Breast epithelium (tissue), 4 donors: ENCODE measurements at regions not wholly inside any gene's neighbourhood (a gene's known extent, or its start where the extent isn't known, plus 50 kb on each side); places are given as distances from the start of the nearest gene placed in this dataset.

Experiments used
- DNase-seq, 2 donors: peaks; one replicate each; pipeline ENCODE4 v3.0.0-alpha.2; 2019; ENCODE audit warnings: low spot score in 2 of 2
- H3K27ac ChIP-seq, 2 donors: fragments of 200-600 bp; sonication (generic) in 1 of 2; one replicate each; pipeline ENCODE4 v1.5.1; 2016 to 2019; ENCODE audit warnings: mild to moderate bottlenecking in 1 of 2
- H3K27me3 ChIP-seq, 2 donors: fragments of 200-600 bp; sonication (generic) in 1 of 2; one replicate each; pipeline versions ENCODE4 v1.5.1 to v1.6.0; 2017 to 2019; ENCODE audit warnings: control low read depth in 1 of 2, mild to moderate bottlenecking in 1 of 2
- H3K36me3 ChIP-seq: fragments of 200-600 bp; one replicate; pipeline ENCODE4 v1.5.1; 2019
- H3K4me1 ChIP-seq, 2 donors: fragments of 200-600 bp; sonication (generic); one replicate each; pipeline ENCODE4 v1.5.1; 2016 to 2019; ENCODE audit warnings: control low read depth in 1 of 2
- H3K4me3 ChIP-seq, 3 donors: fragments of 200-600 bp; sonication (generic); 1 replicate in 2 of 3; 2 replicates in 1 of 3; pipeline ENCODE4 v1.5.1; 2016 to 2019; ENCODE audit warnings: mild to moderate bottlenecking in 3 of 3, moderate library complexity in 2 of 3
- H3K9me3 ChIP-seq, 2 donors: fragments of 200-600 bp; sonication (generic) in 1 of 2; one replicate each; pipeline ENCODE4 v1.5.1; 2016 to 2019; ENCODE audit warnings: control low read depth in 1 of 2
- POLR2A ChIP-seq: fragments of 450-650 bp; IDR thresholded peaks from one replicate; pipeline ENCODE4 v1.6.1; 2016; ENCODE audit warnings: antibody characterized with exemption, mild to moderate bottlenecking, moderate library complexity
- POLR2AphosphoS5 ChIP-seq, 3 donors: sonication (generic); formaldehyde crosslinking; IDR thresholded peaks; one replicate each; pipeline ENCODE4 v1.6.1; 2017; ENCODE audit warnings: antibody characterized with exemption in 3 of 3
- intact Hi-C: fragments of 100-400 bp; cut with DNase I; formaldehyde crosslinking; loops from one replicate; pipeline ENCODE4 v1.15.1; 2023; ENCODE audit warnings: low total_unique reads
- TF ChIP-seq, protein P1 (sequence below), 3 donors: fragments of 450-650 bp; IDR thresholded peaks; one replicate each; pipeline ENCODE4 v1.5.1; 2016 to 2017; ENCODE audit warnings: antibody characterized with exemption in 3 of 3, mild to moderate bottlenecking in 3 of 3, moderate library complexity in 3 of 3

DNA sequence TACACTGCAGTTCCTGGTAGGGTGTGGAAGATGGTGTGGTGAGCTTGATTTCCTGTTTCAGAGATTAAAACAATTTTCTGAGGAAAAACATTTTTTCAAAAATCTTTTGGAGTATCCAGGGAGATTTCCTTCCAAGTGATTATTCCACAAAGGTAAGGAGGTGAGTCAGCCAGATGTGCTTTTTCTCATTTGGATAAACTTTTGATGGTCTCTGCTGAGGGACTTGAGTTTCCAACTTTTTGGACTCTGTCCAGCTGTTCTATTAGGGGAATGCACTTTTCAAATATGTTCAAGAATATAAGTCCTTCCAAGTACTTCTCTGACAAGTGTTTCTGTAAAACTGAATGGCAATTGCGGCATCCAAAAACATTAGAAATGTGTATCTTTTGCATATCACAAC, 628.8 kb upstream of the ADAMTS5 start:
- TF ChIP-seq POLR2A (no peak), POLR2AphosphoS5 (IDR thresholded peaks at IDR 0.05) (no peak)
- TF ChIP-seq, protein P1, sequence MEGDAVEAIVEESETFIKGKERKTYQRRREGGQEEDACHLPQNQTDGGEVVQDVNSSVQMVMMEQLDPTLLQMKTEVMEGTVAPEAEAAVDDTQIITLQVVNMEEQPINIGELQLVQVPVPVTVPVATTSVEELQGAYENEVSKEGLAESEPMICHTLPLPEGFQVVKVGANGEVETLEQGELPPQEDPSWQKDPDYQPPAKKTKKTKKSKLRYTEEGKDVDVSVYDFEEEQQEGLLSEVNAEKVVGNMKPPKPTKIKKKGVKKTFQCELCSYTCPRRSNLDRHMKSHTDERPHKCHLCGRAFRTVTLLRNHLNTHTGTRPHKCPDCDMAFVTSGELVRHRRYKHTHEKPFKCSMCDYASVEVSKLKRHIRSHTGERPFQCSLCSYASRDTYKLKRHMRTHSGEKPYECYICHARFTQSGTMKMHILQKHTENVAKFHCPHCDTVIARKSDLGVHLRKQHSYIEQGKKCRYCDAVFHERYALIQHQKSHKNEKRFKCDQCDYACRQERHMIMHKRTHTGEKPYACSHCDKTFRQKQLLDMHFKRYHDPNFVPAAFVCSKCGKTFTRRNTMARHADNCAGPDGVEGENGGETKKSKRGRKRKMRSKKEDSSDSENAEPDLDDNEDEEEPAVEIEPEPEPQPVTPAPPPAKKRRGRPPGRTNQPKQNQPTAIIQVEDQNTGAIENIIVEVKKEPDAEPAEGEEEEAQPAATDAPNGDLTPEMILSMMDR (IDR thresholded peaks at IDR 0.05): no peak
- intact Hi-C loops: no loop called here
- Histone ChIP-seq H3K36me3 (no peaks in the 10 kb centered on the region), H3K27ac (no peak overlapping the region), H3K27me3 (no peaks in the 10 kb centered on the region), H3K4me3 (no peak overlapping the region), H3K4me1 (no peaks in the 10 kb centered on the region), H3K9me3 (no peaks in the 10 kb centered on the region)
- no peak for DNase-seq

DNA sequence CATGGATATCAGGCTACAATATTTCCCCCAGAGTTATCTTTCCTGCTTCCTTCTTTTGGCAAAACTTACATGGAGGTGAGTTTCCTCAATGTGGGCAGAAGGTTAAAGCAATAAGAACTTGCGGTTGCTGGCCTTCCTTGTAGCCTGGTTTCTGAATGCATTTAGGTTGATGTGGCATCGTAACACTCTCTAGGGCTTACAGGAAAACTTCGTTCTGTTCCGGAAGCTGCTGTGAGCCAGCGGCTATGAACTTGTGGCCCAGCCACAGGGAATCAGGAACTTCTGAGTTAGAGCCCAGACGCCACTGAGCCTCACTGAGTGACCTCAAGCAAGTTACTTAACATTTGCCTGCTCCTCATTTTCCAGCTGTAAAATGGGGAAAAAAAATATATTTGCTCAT, 623.4 kb upstream of the ADAMTS5 start:
- H3K27me3 ChIP-seq: no peaks in the 10 kb centered on the region
- no peak for DNase-seq
- peak overlapping the region in 1 of 2 donors; percentile 30 for H3K27ac ChIP-seq
- H3K4me3 ChIP-seq: peak overlapping the region in 1 of 3 donors; percentile 31
- H3K9me3 ChIP-seq: no peaks in the 10 kb centered on the region
- H3K36me3 ChIP-seq: no peaks in the 10 kb centered on the region
- intact Hi-C loops: no loop called here
- TF ChIP-seq, protein P1 (IDR thresholded peaks at IDR 0.05): no peak
- TF ChIP-seq POLR2AphosphoS5 (IDR thresholded peaks at IDR 0.05) (no peak), POLR2A (no peak)
- no peaks in the 10 kb centered on the region for H3K4me1 ChIP-seq

DNA sequence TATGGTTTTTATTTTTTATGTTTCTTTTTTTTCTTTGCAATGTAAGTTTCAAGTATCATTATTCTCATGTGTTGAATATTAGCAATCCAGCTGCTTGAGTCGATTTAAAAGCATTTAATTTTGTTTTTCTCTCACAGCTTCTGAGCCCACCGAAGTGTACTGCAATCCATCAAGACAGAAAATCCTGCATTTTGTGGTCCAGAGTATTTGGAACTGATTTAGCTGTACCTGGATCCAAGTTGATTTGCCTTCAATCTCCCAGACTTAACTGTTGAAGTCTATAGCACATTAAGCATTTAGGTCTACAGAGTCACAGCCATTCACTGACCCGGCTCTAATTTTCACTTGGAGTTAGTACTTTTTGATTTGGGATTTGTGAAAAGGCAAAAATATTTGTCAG, 622.9 kb upstream of the ADAMTS5 start:
- no peaks in the 10 kb centered on the region for H3K36me3 ChIP-seq
- H3K9me3 ChIP-seq: no peaks in the 10 kb centered on the region
- no peak overlapping the region for H3K4me3 ChIP-seq
- intact Hi-C loops: no loop called here
- DNase-seq: no peak
- peak overlapping the region in 1 of 2 donors; percentile 30 for H3K27ac ChIP-seq
- TF ChIP-seq, protein P1 (IDR thresholded peaks at IDR 0.05): no peak
- TF ChIP-seq POLR2AphosphoS5 (IDR thresholded peaks at IDR 0.05) (no peak), POLR2A (no peak)
- no peaks in the 10 kb centered on the region for H3K27me3 ChIP-seq
- no peaks in the 10 kb centered on the region for H3K4me1 ChIP-seq

DNA sequence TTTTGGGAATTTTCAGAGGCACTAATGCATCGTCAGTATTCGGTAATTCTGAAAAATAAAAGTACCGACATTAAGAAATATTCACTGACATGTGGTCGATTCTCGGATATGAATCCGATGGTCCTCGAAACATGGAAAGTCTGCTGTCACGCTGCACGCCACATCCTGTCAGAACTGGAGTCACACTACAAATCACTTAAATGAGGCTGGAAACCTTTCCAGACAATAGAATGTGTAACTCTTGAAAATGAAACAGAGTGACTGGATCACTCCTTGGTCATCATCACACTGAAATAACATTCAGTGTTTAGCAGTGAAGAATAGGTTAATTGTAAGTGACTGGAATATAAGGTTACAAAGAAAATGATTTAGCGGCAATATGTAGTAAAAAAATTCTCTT, 620.1 kb upstream of the ADAMTS5 start:
- H3K36me3 ChIP-seq: no peaks in the 10 kb centered on the region
- no peaks in the 10 kb centered on the region for H3K4me1 ChIP-seq
- TF ChIP-seq POLR2A (no peak), POLR2AphosphoS5 (IDR thresholded peaks at IDR 0.05) (no peak)
- TF ChIP-seq, protein P1 (IDR thresholded peaks at IDR 0.05): no peak
- H3K9me3 ChIP-seq: no peaks in the 10 kb centered on the region
- no peak overlapping the region for H3K27ac ChIP-seq
- H3K4me3 ChIP-seq: no peak overlapping the region
- H3K27me3 ChIP-seq: no peaks in the 10 kb centered on the region
- intact Hi-C loops: no loop called here
- DNase-seq: no peak

DNA sequence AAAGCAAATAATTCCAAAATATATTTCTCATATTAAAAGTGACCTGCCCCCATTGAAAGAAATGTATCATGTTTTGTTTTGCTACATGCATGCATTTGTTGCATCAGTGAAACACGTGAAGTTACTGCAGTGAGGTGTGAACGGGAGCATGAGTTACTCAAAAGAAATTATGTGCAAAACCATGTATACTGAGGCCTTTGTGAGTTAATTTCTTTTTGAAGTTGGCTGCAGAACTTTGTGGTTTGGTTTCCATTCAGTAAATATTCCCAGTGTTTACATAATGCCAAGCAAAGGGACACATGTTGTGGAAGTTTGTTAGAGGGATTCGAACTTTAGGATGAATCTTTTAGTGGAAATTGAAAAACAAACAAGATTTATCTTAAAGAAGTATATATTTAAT, 619.4 kb upstream of the ADAMTS5 start:
- H3K4me3 ChIP-seq: no peak overlapping the region
- intact Hi-C loops: no loop called here
- no peak overlapping the region for H3K27ac ChIP-seq
- H3K27me3 ChIP-seq: no peaks in the 10 kb centered on the region
- no peaks in the 10 kb centered on the region for H3K9me3 ChIP-seq
- TF ChIP-seq POLR2AphosphoS5 (IDR thresholded peaks at IDR 0.05) (no peak), POLR2A (no peak)
- TF ChIP-seq, protein P1 (IDR thresholded peaks at IDR 0.05): no peak
- no peaks in the 10 kb centered on the region for H3K36me3 ChIP-seq
- no peaks in the 10 kb centered on the region for H3K4me1 ChIP-seq
- no peak for DNase-seq
